Testis (tissue), 2 donors: ENCODE measurements at regions not wholly inside any gene's neighbourhood (a gene's known extent, or its start where the extent isn't known, plus 50 kb on each side); places are given as distances from the start of the nearest gene placed in this dataset.

Experiments used
- CTCF ChIP-seq, 3 experiments: fragments of 450-650 bp in 2 of 3; fragments of 200-600 bp in 1 of 3; sonication (generic) in 1 of 3; IDR thresholded peaks; one replicate each; pipeline ENCODE4 v1.5.1; 2016 to 2019; ENCODE audit warnings: antibody characterized with exemption in 3 of 3, mild to moderate bottlenecking in 2 of 3, moderate library complexity in 1 of 3
- POLR2A ChIP-seq: fragments of 450-650 bp; IDR thresholded peaks from one replicate; pipeline ENCODE4 v1.6.1; 2017; ENCODE audit warnings: antibody characterized with exemption, mild to moderate bottlenecking, moderate library complexity

- TF ChIP-seq CTCF (IDR thresholded peaks at IDR 0.05) (no peak), POLR2A (no peak)
Observed at GRCh38 chr1:214902636-214903320, 179.8 kb upstream of the KCNK2 start.
